ENCODE measurements at regions not wholly inside any gene's neighbourhood (a gene's known extent, or its start where the extent isn't known, plus 50 kb on each side); places are given as distances from the start of the nearest gene placed in this dataset.

DNA sequence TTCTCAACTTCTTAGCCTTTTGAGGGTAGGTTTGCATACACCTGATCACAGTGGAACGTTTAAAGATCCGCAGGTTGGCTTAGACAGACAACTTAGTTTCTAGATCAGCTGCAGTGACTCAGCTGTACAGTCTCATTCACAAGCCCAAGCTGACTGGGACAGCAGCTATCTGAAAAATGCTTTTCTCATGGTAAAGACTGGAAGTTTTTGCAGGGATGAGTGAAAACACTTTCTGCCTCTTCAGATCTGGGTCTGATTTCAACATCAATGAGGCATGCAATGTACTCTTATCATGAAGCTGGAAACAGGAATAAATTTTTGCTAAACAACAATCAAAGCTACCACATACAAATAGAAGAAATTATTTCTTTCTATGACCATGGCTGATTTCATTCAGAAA, 61.1 kb upstream of the PTBP2 start:
- TF ChIP-seq, protein P1, sequence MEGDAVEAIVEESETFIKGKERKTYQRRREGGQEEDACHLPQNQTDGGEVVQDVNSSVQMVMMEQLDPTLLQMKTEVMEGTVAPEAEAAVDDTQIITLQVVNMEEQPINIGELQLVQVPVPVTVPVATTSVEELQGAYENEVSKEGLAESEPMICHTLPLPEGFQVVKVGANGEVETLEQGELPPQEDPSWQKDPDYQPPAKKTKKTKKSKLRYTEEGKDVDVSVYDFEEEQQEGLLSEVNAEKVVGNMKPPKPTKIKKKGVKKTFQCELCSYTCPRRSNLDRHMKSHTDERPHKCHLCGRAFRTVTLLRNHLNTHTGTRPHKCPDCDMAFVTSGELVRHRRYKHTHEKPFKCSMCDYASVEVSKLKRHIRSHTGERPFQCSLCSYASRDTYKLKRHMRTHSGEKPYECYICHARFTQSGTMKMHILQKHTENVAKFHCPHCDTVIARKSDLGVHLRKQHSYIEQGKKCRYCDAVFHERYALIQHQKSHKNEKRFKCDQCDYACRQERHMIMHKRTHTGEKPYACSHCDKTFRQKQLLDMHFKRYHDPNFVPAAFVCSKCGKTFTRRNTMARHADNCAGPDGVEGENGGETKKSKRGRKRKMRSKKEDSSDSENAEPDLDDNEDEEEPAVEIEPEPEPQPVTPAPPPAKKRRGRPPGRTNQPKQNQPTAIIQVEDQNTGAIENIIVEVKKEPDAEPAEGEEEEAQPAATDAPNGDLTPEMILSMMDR (IDR thresholded peaks at IDR 0.05) = no peak
- no peak for TF ChIP-seq ZFX (IDR thresholded peaks at IDR 0.05; ENCODE audit: borderline replicate concordance)
